ENCODE measurements at regions not wholly inside any gene's neighbourhood (a gene's known extent, or its start where the extent isn't known, plus 50 kb on each side); places are given as distances from the start of the nearest gene placed in this dataset.

DNA sequence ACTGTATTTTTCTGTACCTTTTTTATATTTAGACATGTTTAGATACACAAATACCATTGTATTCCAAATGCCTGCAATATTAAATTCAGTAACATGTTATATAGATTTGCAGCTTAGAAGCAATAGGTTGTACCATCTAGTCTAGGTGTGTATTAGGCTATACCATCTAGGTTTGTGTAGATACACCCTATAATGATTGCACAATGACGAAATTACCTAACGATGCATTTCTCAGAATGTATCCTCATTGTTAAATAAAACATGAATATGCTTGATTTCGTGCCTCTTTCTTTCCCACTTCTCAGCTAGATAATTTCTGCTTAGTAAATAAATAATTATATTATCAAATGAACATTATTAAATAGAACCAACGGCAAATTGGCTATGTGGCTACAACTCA is 653.0 kb downstream of the EPM2A start:
- Mint-ChIP-seq H3K27ac (no peak overlapping the region), H3K4me1 (ENCODE audit: low read depth) (peaks cover 12% of the 10 kb centered on the region), H3K27me3 (ENCODE audit: insufficient read depth) (no peaks in the 10 kb centered on the region), H3K9me3 (no peaks in the 10 kb centered on the region), H3K36me3 (ENCODE audit: low read depth) (no peaks in the 10 kb centered on the region), H3K4me3 (no peak overlapping the region)
- TF ChIP-seq, protein P1, sequence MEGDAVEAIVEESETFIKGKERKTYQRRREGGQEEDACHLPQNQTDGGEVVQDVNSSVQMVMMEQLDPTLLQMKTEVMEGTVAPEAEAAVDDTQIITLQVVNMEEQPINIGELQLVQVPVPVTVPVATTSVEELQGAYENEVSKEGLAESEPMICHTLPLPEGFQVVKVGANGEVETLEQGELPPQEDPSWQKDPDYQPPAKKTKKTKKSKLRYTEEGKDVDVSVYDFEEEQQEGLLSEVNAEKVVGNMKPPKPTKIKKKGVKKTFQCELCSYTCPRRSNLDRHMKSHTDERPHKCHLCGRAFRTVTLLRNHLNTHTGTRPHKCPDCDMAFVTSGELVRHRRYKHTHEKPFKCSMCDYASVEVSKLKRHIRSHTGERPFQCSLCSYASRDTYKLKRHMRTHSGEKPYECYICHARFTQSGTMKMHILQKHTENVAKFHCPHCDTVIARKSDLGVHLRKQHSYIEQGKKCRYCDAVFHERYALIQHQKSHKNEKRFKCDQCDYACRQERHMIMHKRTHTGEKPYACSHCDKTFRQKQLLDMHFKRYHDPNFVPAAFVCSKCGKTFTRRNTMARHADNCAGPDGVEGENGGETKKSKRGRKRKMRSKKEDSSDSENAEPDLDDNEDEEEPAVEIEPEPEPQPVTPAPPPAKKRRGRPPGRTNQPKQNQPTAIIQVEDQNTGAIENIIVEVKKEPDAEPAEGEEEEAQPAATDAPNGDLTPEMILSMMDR (IDR thresholded peaks at IDR 0.05): no peak
- no peak for DNase-seq

DNA sequence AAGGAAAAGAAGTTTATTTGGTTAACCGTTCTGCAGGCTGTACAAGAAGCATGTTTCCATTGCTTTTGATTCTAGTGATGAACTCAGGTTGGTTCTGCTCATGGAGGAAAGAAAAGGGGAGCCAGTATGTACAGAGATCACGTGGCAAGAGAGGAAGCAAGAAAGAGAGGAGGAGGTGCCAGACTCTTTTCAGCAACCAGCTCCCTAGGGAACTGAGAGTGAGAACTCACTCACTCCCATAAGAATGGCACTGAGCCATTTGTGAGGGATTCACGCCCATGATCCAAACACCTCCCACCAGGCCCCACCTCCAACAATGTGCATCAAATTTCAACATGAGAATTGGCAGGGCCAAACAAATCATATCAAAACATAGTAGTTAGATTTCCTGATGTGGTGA is 649.1 kb downstream of the EPM2A start:
- TF ChIP-seq, protein P1 (IDR thresholded peaks at IDR 0.05): no peak
- H3K27me3 Mint-ChIP-seq (ENCODE audit: insufficient read depth): no peaks in the 10 kb centered on the region; the same call in 1 of the 2 replicates
- H3K4me1 Mint-ChIP-seq (ENCODE audit: low read depth): peaks cover 7% of the 10 kb centered on the region
- H3K27ac Mint-ChIP-seq: no peak overlapping the region
- no peak overlapping the region for H3K4me3 Mint-ChIP-seq
- no peak for DNase-seq
- H3K36me3 Mint-ChIP-seq (ENCODE audit: low read depth): no peaks in the 10 kb centered on the region
- no peaks in the 10 kb centered on the region for H3K9me3 Mint-ChIP-seq

DNA sequence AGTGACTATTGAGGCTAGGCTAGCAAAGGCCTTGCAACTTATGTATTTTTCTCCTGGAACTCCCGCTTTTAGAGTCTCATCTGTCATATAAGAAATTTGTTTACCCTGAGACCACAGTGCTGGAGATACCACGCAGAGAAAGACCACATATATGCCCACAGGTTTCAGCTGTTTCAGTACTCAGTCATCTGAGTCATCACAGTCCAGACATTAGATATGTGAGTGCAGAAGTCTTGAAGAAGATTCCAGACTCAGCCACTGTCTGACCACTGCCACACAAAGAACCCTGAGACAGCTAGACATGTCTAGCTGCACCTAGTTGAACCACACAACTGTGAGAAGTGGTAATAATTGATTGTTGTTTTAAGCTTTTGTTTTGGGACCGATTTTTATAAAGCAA is 648.3 kb downstream of the EPM2A start:
- H3K27me3 Mint-ChIP-seq (ENCODE audit: insufficient read depth): no peaks in the 10 kb centered on the region; the same call in 1 of the 2 replicates
- TF ChIP-seq, protein P1 (IDR thresholded peaks at IDR 0.05): no peak
- peak; percentile 11 for DNase-seq
- no peak overlapping the region for H3K4me3 Mint-ChIP-seq
- peaks cover 7% of the 10 kb centered on the region for H3K4me1 Mint-ChIP-seq (ENCODE audit: low read depth)
- no peaks in the 10 kb centered on the region for H3K36me3 Mint-ChIP-seq (ENCODE audit: low read depth)
- no peaks in the 10 kb centered on the region for H3K9me3 Mint-ChIP-seq
- no peak overlapping the region for H3K27ac Mint-ChIP-seq

DNA sequence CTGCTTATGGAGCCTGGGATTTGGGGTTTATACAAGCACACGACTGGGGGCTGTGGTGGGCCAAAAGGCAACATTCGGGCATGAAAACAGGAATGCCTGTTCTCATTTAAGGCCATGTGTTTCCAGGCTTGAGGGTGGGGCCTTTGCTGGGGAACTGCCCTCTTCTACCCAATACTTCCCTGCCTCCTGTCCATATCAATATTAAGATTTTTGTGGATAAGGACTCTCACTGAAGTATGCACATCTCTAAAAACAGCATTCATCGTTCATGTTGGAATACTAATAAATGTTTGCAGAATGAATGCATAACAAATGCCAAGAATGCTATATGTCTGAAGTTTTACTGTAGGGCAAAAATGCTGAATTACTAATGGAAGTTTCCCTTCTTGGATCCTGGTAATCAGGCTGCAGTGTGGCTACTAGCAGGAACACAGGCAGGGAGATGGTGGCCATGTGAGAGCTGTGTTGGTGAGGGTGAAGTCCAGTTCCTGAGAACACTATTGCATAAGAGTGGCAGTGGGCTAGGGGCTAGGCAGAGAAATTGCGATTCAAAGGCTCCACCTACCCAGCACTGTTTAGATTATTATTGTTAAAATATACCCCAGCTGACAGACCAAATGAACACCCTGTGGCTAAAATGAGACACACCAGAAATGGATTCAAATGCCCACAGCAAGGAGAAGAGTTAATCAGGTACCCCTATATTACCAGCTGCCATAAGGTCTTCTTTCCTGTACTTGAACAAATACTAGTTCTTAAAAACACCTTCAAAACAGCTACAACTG is 644.3 kb downstream of the EPM2A start:
- Mint-ChIP-seq H3K9me3 (no peaks in the 10 kb centered on the region), H3K4me3 (no peak overlapping the region), H3K4me1 (ENCODE audit: low read depth) (peaks cover 7% of the 10 kb centered on the region), H3K36me3 (ENCODE audit: low read depth) (no peaks in the 10 kb centered on the region), H3K27me3 (ENCODE audit: insufficient read depth) (peaks cover 4% of the 10 kb centered on the region), H3K27ac (no peak overlapping the region)
- DNase-seq: no peak
- TF ChIP-seq, protein P1 (IDR thresholded peaks at IDR 0.05): no peak

DNA sequence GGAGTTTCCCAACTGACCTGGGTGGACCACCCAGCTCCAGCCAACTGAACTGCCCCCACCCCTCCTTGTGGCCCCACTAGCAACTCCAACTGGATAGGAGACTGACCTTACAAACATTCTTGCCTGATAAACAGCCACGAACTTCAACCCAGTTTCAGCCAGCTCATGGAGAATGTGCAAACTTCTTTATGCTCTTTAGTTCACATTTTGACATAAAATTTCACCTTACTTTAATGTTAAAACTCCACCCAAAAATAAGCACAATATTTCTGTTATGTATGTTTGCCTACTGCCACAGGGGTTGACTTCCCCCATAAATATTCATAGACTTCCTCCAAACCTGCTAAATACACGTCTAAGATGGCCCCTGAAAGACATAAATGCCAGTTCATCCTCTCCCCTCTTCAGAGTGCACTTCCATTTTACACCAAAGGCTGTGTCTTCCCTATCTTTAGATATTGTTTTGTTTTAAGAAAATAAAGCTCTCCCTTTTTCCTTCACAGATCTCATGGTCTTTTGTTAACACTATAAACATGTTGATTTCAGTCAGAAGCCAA is 643.7 kb downstream of the EPM2A start:
- Mint-ChIP-seq H3K27me3 (ENCODE audit: insufficient read depth) (peaks cover 4% of the 10 kb centered on the region), H3K9me3 (no peaks in the 10 kb centered on the region), H3K27ac (no peak overlapping the region), H3K4me3 (no peak overlapping the region), H3K36me3 (ENCODE audit: low read depth) (no peaks in the 10 kb centered on the region), H3K4me1 (ENCODE audit: low read depth) (peaks cover 7% of the 10 kb centered on the region; the same call in 1 of the 2 replicates)
- no peak for DNase-seq
- TF ChIP-seq, protein P1 (IDR thresholded peaks at IDR 0.05): no peak

Data from HFFc6 (cell line).